Activated T-cell treated with anti-CD3 and anti-CD28 coated beads for 4 hours (primary cell): ENCODE measurements at regions not wholly inside any gene's neighbourhood (a gene's known extent, or its start where the extent isn't known, plus 50 kb on each side); places are given as distances from the start of the nearest gene placed in this dataset.

Source experiments
- DNase-seq: peaks from one replicate; pipeline ENCODE4 v3.0.0-alpha.2; 2020

- DNase-seq = no peak
Observed at GRCh38 chr14:96617635-96618034, 115.5 kb downstream of the PAPOLA start.

GRCh38 chr14:96622926-96623325 is 120.7 kb downstream of the PAPOLA start:
- DNase-seq = no peak

- DNase-seq = no peak
Observed at GRCh38 chr14:96623676-96624484, 121.7 kb downstream of the PAPOLA start.

- no peak for DNase-seq
Observed at GRCh38 chr14:96624661-96625425, 122.7 kb downstream of the PAPOLA start.

GRCh38 chr14:96625426-96625985 is 123.3 kb downstream of the PAPOLA start:
- DNase-seq = no peak

- DNase-seq = no peak
Observed at GRCh38 chr14:96626121-96626768, 124.1 kb downstream of the PAPOLA start.

- no peak for DNase-seq
Observed at GRCh38 chr14:96626916-96627315, 124.7 kb downstream of the PAPOLA start.

- no peak for DNase-seq
Observed at GRCh38 chr14:96627386-96627785, 125.2 kb downstream of the PAPOLA start.

GRCh38 chr14:96627811-96628775 is 125.9 kb downstream of the PAPOLA start:
- no peak for DNase-seq

- no peak for DNase-seq
Observed at GRCh38 chr14:96629082-96629481, 126.9 kb downstream of the PAPOLA start.

GRCh38 chr14:96629558-96630222 is 127.5 kb downstream of the PAPOLA start:
- DNase-seq = no peak

GRCh38 chr14:96630281-96630680 is 128.1 kb downstream of the PAPOLA start:
- no peak for DNase-seq

- DNase-seq = no peak
Observed at GRCh38 chr14:96631030-96631429, 128.8 kb downstream of the PAPOLA start.

GRCh38 chr14:96631621-96632362 is 129.6 kb downstream of the PAPOLA start:
- DNase-seq = peak; percentile 2

GRCh38 chr14:96632363-96632758 is 130.2 kb downstream of the PAPOLA start:
- no peak for DNase-seq

- DNase-seq = no peak
Observed at GRCh38 chr14:96633096-96633495, 130.9 kb downstream of the PAPOLA start.

- DNase-seq = no peak
Observed at GRCh38 chr14:96634481-96634880, 132.3 kb downstream of the PAPOLA start.

GRCh38 chr14:96634896-96635295 is 132.7 kb downstream of the PAPOLA start:
- no peak for DNase-seq

- DNase-seq = no peak
Observed at GRCh38 chr14:96635850-96636249, 133.7 kb downstream of the PAPOLA start.

- DNase-seq = no peak
Observed at GRCh38 chr14:96637521-96637920, 135.3 kb downstream of the PAPOLA start.
